GM13977 (cell line): ENCODE measurements at regions not wholly inside any gene's neighbourhood (a gene's known extent, or its start where the extent isn't known, plus 50 kb on each side); places are given as distances from the start of the nearest gene placed in this dataset.
"Not testable (repeated sequence)": the region's sequence is repeated elsewhere in the genome, so short reads cannot be mapped to it uniquely, and the experiment has no call there.

Source experiments
- DNase-seq: peaks from one replicate; pipeline ENCODE4 v3.0.0; 2012; ENCODE audit warnings: low spot score
- CTCF ChIP-seq: IDR thresholded peaks from 2 replicates; pipeline ENCODE4 v1.5.1; 2012; ENCODE audit warnings: mild to moderate bottlenecking, control low read depth; ENCODE audit not compliant: insufficient read depth; ENCODE audit errors: extremely low read depth, missing control alignments
- in situ Hi-C: fragments of 300-500 bp; cut with MboI; formaldehyde crosslinking; loops from one replicate; pipeline ENCODE4 v1.12.0; 2022; ENCODE audit warnings: low sequenced_read_pairs, low pct_unique_long_range_greater_than_20kb, mixed read lengths, inconsistent platforms; ENCODE audit not compliant: unreplicated experiment

DNA sequence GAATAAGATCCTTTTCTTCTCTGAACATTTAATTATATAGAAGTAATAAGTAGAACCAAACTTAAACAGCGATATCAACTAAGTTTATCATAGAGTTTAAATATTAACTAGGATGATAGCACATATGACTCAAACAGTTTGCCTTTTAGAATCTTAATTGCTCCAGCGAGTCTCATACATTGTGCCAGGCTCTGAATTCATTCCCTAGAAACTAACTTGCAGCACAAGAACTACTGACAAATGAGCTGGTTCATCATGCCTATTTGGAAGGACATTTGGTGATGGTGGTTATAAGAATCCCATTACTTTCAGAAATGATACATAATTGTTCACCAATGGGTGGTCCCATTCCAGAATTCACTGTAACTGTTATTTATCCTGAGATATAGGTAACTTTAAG, 1026.6 kb upstream of the DDX18 start:
- in situ Hi-C loops, result no loop called here
- no peak for TF ChIP-seq CTCF
- no peak for DNase-seq

DNA sequence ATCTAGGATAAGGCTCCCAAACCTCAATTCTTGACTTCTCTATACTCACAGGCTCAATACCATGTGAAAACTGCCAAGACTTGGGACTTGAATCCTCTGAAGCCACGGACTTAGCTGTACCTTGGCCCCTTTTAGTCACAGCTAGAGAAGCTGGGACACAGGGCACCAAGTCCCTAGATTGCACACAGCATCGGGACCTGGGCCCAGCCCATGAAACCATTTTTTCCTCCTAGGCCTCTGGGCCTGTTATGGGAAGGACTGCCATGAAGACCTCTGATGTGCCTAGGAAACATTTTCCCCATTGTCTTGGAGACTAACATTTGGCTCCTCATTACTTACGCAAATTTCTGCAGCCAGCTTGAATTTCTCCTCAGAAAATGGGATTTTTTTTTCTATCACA, 1011.8 kb upstream of the DDX18 start:
- DNase-seq, result no peak
- in situ Hi-C loops, result no loop called here
- TF ChIP-seq CTCF, result no peak

GRCh38 chr2:116804901-116805300, 1009.6 kb upstream of the DDX18 start:
- no peak for TF ChIP-seq CTCF
- in situ Hi-C loops, result no loop called here

GRCh38 chr2:116806505-116806904, 1008.0 kb upstream of the DDX18 start:
- DNase-seq, in situ Hi-C loops: not testable (repeated sequence)

More at GRCh38 chr2:116804901-116805300, 1009.6 kb upstream of the DDX18 start:
- DNase-seq, result no peak

DNA sequence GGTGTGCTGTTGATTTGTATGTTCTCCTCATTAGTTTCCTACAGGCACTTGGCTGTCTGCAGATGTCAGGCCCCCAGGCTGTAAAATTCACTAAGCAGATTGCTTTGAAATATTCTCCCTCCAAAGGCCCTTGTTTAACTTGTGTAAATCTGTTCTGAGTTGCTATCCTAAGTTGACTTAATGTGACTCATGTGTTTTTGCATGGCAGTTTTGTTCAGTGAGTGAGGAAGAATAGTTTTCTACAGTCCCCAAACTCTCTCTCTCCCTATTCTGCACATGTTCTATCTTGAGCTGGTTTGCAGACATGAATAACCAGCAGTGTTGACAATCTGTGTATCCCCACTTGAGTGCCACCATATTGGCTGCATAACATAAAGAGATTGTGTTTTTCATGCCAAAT, 1005.4 kb upstream of the DDX18 start:
- DNase-seq, result no peak
- in situ Hi-C loops, result no loop called here
- no peak for TF ChIP-seq CTCF

- no peak for DNase-seq
- in situ Hi-C loops, result no loop called here
Measured at GRCh38 chr2:116810071-116810470, 1004.4 kb upstream of the DDX18 start.

DNA sequence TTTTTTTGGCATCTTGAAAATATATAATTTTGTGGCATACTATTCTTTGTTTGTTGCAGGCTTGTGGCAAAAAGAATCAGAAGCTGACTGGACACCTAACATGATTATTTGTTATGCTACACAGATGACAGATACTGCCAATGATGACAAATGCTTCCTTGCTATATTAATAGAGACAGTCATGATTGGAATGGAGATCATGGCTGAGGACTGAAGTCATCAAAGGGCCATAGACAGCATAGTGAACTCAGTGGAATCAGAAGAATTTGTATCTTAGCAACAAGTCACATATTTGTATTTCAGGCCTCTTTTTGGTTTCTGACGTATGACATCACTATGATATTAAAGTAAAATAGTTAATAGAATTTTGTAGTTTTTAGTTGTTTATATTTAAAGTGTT, 1003.8 kb upstream of the DDX18 start:
- DNase-seq, result no peak
- in situ Hi-C loops, result no loop called here
- no peak for TF ChIP-seq CTCF

More at GRCh38 chr2:116810071-116810470, 1004.4 kb upstream of the DDX18 start:
- no peak for TF ChIP-seq CTCF
